Lower leg skin (tissue), 3 donors: ENCODE measurements at regions not wholly inside any gene's neighbourhood (a gene's known extent, or its start where the extent isn't known, plus 50 kb on each side); places are given as distances from the start of the nearest gene placed in this dataset.

ENCODE experiments used
- POLR2A ChIP-seq, 2 donors: fragments of 450-650 bp; IDR thresholded peaks; one replicate each; pipeline ENCODE4 v1.6.1; 2016 to 2017; ENCODE audit warnings: antibody characterized with exemption in 2 of 2, mild to moderate bottlenecking in 1 of 2, moderate library complexity in 1 of 2
- TF ChIP-seq, protein P1 (sequence below), 3 donors: fragments of 450-650 bp; IDR thresholded peaks; one replicate each; pipeline ENCODE4 v1.5.1; 2016; ENCODE audit warnings: antibody characterized with exemption in 3 of 3, mild to moderate bottlenecking in 3 of 3, moderate library complexity in 2 of 3

DNA sequence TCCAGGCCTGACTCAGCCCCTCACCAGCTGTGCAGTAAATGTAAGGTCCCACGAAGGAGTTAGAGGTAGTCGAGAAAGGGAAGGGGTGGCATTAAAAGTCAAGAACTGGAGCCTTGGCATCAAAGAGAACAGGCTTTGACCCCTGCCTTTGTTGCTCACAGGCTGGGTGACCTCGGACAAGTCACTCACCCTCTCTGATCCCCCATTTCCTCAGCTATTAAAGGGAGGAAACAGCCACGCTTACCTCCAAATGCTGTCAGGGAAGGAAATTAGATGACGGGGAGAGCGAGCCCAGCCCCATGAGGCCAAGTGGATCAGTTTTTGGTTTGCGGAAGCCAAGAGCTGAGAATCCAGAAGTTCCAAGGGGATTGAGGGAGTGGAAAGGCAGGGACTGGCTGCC, 104.9 kb upstream of the MYL2 start:
- TF ChIP-seq POLR2A (IDR thresholded peaks at IDR 0.05): no peak
- TF ChIP-seq, protein P1, sequence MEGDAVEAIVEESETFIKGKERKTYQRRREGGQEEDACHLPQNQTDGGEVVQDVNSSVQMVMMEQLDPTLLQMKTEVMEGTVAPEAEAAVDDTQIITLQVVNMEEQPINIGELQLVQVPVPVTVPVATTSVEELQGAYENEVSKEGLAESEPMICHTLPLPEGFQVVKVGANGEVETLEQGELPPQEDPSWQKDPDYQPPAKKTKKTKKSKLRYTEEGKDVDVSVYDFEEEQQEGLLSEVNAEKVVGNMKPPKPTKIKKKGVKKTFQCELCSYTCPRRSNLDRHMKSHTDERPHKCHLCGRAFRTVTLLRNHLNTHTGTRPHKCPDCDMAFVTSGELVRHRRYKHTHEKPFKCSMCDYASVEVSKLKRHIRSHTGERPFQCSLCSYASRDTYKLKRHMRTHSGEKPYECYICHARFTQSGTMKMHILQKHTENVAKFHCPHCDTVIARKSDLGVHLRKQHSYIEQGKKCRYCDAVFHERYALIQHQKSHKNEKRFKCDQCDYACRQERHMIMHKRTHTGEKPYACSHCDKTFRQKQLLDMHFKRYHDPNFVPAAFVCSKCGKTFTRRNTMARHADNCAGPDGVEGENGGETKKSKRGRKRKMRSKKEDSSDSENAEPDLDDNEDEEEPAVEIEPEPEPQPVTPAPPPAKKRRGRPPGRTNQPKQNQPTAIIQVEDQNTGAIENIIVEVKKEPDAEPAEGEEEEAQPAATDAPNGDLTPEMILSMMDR (IDR thresholded peaks at IDR 0.05): no peak
